WI38 (cell line): ENCODE measurements at regions not wholly inside any gene's neighbourhood (a gene's known extent, or its start where the extent isn't known, plus 50 kb on each side); places are given as distances from the start of the nearest gene placed in this dataset.

Experiments
- H3K4me3 ChIP-seq: 2 replicates; pipeline ENCODE4 v1.5.1; 2011; ENCODE audit warnings: low read depth, mild to moderate bottlenecking, control low read depth, low read length
- CTCF ChIP-seq: IDR thresholded peaks from 2 replicates; pipeline ENCODE4 v1.5.1; 2012; ENCODE audit warnings: low read depth, mild to moderate bottlenecking, control low read depth, low read length

GRCh38 chr1:83641796-83642443 lies 357.0 kb downstream of the TTLL7 start:
- TF ChIP-seq CTCF = no peak
- no peak overlapping the region for H3K4me3 ChIP-seq

GRCh38 chr1:83641206-83641658 lies 357.7 kb downstream of the TTLL7 start:
- H3K4me3 ChIP-seq = no peak overlapping the region
- TF ChIP-seq CTCF = no peak

GRCh38 chr1:83639785-83640184 lies 359.1 kb downstream of the TTLL7 start:
- no peak for TF ChIP-seq CTCF
- H3K4me3 ChIP-seq = no peak overlapping the region

GRCh38 chr1:83637586-83637985 lies 361.3 kb downstream of the TTLL7 start:
- no peak for TF ChIP-seq CTCF
- H3K4me3 ChIP-seq = no peak overlapping the region

- TF ChIP-seq CTCF = no peak
Observed at GRCh38 chr1:83637009-83637408, 361.9 kb downstream of the TTLL7 start.

GRCh38 chr1:83632906-83633305 lies 366.0 kb downstream of the TTLL7 start:
- H3K4me3 ChIP-seq = no peak overlapping the region
- no peak for TF ChIP-seq CTCF

More at GRCh38 chr1:83637009-83637408, 361.9 kb downstream of the TTLL7 start:
- H3K4me3 ChIP-seq = no peak overlapping the region

GRCh38 chr1:83631851-83632250 lies 367.1 kb downstream of the TTLL7 start:
- TF ChIP-seq CTCF = no peak
- no peak overlapping the region for H3K4me3 ChIP-seq
